CD4-positive, alpha-beta memory T cell (primary cell): ENCODE measurements at regions not wholly inside any gene's neighbourhood (a gene's known extent, or its start where the extent isn't known, plus 50 kb on each side); places are given as distances from the start of the nearest gene placed in this dataset.
"Not testable (repeated sequence)": the region's sequence is repeated elsewhere in the genome, so short reads cannot be mapped to it uniquely, and the experiment has no call there.

ENCODE experiments used
- CTCF ChIA-PET: fragments of 350-600 bp; sonication (Branson Sonifier 250); formaldehyde crosslinking; loops from one replicate; lab custom pipeline; 2021; ENCODE audit warnings: inconsistent platforms; ENCODE audit not compliant: partially characterized antibody; lab: Charles Lee
- POLR2A ChIA-PET: fragments of 350-600 bp; sonication (Branson Sonifier 250); formaldehyde crosslinking; loops from one replicate; lab custom pipeline; 2021; ENCODE audit not compliant: partially characterized antibody; lab: Charles Lee
- DNase-seq, 5 donors: peaks; one replicate each; pipeline versions ENCODE4 v3.0.0 to v3.0.0-alpha.2; 2020 to 2022; ENCODE audit warnings: mixed read lengths in 1 of 5
- H3K27ac ChIP-seq: one replicate; pipeline ENCODE4 v1.7.0; 2013; ENCODE audit warnings: low read depth, low read length
- H3K27me3 ChIP-seq: 2 replicates; pipeline ENCODE4 v1.7.0; 2013; ENCODE audit warnings: mild to moderate bottlenecking, low read length, moderate library complexity; ENCODE audit not compliant: insufficient read depth
- H3K36me3 ChIP-seq: 2 replicates; pipeline ENCODE4 v1.7.0; 2013; ENCODE audit warnings: mild to moderate bottlenecking, low read length, moderate library complexity; ENCODE audit not compliant: insufficient read depth
- H3K4me1 ChIP-seq: 2 replicates; pipeline ENCODE4 v1.7.0; 2013; ENCODE audit warnings: mild to moderate bottlenecking, low read length, moderate library complexity; ENCODE audit not compliant: insufficient read depth
- H3K4me3 ChIP-seq, 2 donors: one replicate each; pipeline ENCODE4 v1.7.0; 2013; ENCODE audit warnings: low read length in 2 of 2, mild to moderate bottlenecking in 1 of 2
- H3K9me3 ChIP-seq, 2 donors: one replicate each; pipeline ENCODE4 v1.7.0; 2013; ENCODE audit warnings: low read length in 2 of 2, control low read depth in 1 of 2; ENCODE audit not compliant: control insufficient read depth in 1 of 2
- H3K27ac Mint-ChIP-seq, 7 donors: one replicate each; pipeline ENCODE4 v1.8.0; 2020 to 2021; ENCODE audit warnings: mixed read lengths in 7 of 7, mild to moderate bottlenecking in 6 of 7, inconsistent platforms in 3 of 7, moderate library complexity in 3 of 7
- H3K27me3 Mint-ChIP-seq, 2 donors: one replicate each; pipeline ENCODE4 v1.8.0; 2020 to 2021; ENCODE audit warnings: mixed read lengths in 2 of 2
- H3K36me3 Mint-ChIP-seq, 2 donors: one replicate each; pipeline ENCODE4 v1.8.0; 2020 to 2021; ENCODE audit warnings: mixed read lengths in 2 of 2, inconsistent platforms in 1 of 2, mild to moderate bottlenecking in 1 of 2
- H3K4me1 Mint-ChIP-seq, 4 donors: one replicate each; pipeline ENCODE4 v1.8.0; 2020 to 2021; ENCODE audit warnings: mixed read lengths in 4 of 4, mild to moderate bottlenecking in 1 of 4
- H3K4me3 Mint-ChIP-seq, 8 donors: one replicate each; pipeline ENCODE4 v1.8.0; 2020 to 2021; ENCODE audit warnings: mixed read lengths in 8 of 8, mild to moderate bottlenecking in 7 of 8, moderate library complexity in 6 of 8, inconsistent platforms in 3 of 8
- H3K9me3 Mint-ChIP-seq, 8 donors: one replicate each; pipeline ENCODE4 v1.8.0; 2020 to 2021; ENCODE audit warnings: mixed read lengths in 8 of 8, mild to moderate bottlenecking in 5 of 8, inconsistent platforms in 3 of 8, moderate library complexity in 1 of 8
- intact Hi-C: fragments of 100-400 bp; cut with micrococcal nuclease; formaldehyde crosslinking; loops from one replicate; pipeline ENCODE4 v1.15.1; 2023

DNA sequence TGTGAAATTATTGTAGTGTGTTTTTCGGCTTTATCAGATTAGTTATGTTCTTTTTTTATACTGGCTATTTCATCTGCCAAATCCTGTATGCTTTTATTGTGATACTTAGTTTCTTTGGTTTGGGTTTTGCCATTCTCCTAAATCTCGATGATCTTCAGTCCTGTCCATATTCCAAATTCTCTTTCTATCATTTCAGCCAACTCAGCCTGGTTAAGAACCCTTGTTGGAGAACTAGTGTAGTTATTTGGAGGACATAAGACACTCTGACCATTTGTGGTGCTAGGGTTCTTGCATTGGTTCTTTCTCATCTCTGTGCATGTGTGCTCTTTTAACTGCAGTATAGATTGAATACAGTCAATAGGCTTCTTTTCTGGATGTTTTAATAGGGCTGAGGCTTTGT, 187.0 kb upstream of the CCNH start:
- H3K27me3 Mint-ChIP-seq, result no peaks in the 10 kb centered on the region
- no peaks in the 10 kb centered on the region for H3K36me3 Mint-ChIP-seq
- intact Hi-C loops, result no loop called here
- no peak overlapping the region for H3K4me3 Mint-ChIP-seq
- DNase-seq, result no peak
- H3K27ac Mint-ChIP-seq, result no peak overlapping the region
- Histone ChIP-seq H3K36me3 (no peaks in the 10 kb centered on the region), H3K4me1 (no peaks in the 10 kb centered on the region), H3K9me3 (no peaks in the 10 kb centered on the region), H3K27me3 (no peaks in the 10 kb centered on the region), H3K27ac (no peak overlapping the region), H3K4me3 (no peak overlapping the region)
- no peaks in the 10 kb centered on the region for H3K4me1 Mint-ChIP-seq
- POLR2A ChIA-PET, result no interaction called here
- CTCF ChIA-PET, result no interaction called here
- H3K9me3 Mint-ChIP-seq, result peaks cover 0 to 8% (median 3%) of the 10 kb centered on the region in 8 donors

DNA sequence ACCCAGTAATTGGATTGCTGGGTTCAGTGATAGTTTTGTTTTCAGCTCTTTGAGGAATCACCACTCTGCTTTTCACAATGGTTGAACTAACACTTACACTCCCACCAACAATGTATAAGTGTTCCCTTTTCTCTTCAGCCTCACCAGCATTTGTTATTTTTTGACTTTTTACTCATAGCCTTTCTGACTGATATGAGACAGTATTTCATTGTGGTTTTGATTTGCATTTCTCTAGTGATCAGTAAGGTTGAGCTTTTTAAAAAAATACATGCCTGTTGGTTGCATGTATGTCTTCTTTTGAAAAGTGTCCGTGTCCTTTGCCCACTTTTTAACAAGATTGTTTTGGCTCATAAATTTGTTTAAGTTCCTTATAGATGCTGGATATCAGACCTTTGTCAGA, 185.7 kb upstream of the CCNH start:
- DNase-seq, result no peak
- intact Hi-C loops, result no loop called here
- CTCF ChIA-PET, result no interaction called here
- Mint-ChIP-seq H3K27ac (no peak overlapping the region), H3K27me3 (no peaks in the 10 kb centered on the region), H3K4me1 (no peaks in the 10 kb centered on the region), H3K4me3 (no peak overlapping the region), H3K9me3 (peaks cover 0 to 6% (median 3%) of the 10 kb centered on the region in 8 donors), H3K36me3 (no peaks in the 10 kb centered on the region)
- no peaks in the 10 kb centered on the region for H3K36me3 ChIP-seq
- no peak overlapping the region for H3K27ac ChIP-seq
- no peak overlapping the region for H3K4me3 ChIP-seq
- no peaks in the 10 kb centered on the region for H3K4me1 ChIP-seq
- POLR2A ChIA-PET, result no interaction called here
- H3K27me3 ChIP-seq, result no peaks in the 10 kb centered on the region
- no peaks in the 10 kb centered on the region for H3K9me3 ChIP-seq

GRCh38 chr5:87594566-87594965, 181.8 kb upstream of the CCNH start:
- no peaks in the 10 kb centered on the region for H3K4me1 Mint-ChIP-seq
- peaks cover 0 to 7% (median 2%) of the 10 kb centered on the region in 8 donors for H3K9me3 Mint-ChIP-seq
- H3K27me3 Mint-ChIP-seq, result no peaks in the 10 kb centered on the region
- ChIA-PET CTCF (no interaction called here), POLR2A (no interaction called here)
- Histone ChIP-seq H3K36me3 (no peaks in the 10 kb centered on the region), H3K27me3 (no peaks in the 10 kb centered on the region), H3K4me3 (no peak overlapping the region), H3K9me3 (no peaks in the 10 kb centered on the region), H3K4me1 (no peaks in the 10 kb centered on the region), H3K27ac (no peak overlapping the region)
- H3K27ac Mint-ChIP-seq, result no peak overlapping the region
- no peaks in the 10 kb centered on the region for H3K36me3 Mint-ChIP-seq
- no peak for DNase-seq
- no peak overlapping the region for H3K4me3 Mint-ChIP-seq
- intact Hi-C loops, result no loop called here

DNA sequence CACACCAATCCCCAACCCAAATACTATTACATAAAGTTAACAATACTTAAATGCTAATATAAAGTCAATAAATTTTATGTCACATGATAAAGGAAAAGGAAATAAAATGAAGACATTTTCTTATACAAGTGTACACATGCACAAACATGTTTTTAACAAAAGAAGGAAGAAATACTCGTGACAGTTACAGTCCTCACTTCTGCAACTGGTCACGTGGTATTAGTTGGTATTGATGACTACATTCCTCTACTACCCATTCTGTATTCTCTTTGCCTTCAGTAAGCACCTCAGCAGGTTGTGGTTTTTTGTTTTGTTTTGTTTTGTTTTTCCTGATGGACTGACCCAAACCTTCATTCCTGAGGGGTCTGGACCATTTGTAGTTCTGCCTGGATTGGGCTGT, 176.9 kb upstream of the CCNH start:
- H3K27me3 Mint-ChIP-seq, result no peaks in the 10 kb centered on the region
- Histone ChIP-seq H3K36me3 (no peaks in the 10 kb centered on the region), H3K4me3 (no peak overlapping the region), H3K27me3 (no peaks in the 10 kb centered on the region), H3K27ac (no peak overlapping the region), H3K4me1 (no peaks in the 10 kb centered on the region), H3K9me3 (no peaks in the 10 kb centered on the region)
- no peak overlapping the region for H3K27ac Mint-ChIP-seq
- no peak overlapping the region for H3K4me3 Mint-ChIP-seq
- POLR2A ChIA-PET, result no interaction called here
- CTCF ChIA-PET, result no interaction called here
- H3K36me3 Mint-ChIP-seq, result no peaks in the 10 kb centered on the region
- DNase-seq, result no peak
- intact Hi-C loops, result no loop called here
- H3K4me1 Mint-ChIP-seq, result no peaks in the 10 kb centered on the region
- peaks cover 0 to 5% (median 0%) of the 10 kb centered on the region in 8 donors for H3K9me3 Mint-ChIP-seq

DNA sequence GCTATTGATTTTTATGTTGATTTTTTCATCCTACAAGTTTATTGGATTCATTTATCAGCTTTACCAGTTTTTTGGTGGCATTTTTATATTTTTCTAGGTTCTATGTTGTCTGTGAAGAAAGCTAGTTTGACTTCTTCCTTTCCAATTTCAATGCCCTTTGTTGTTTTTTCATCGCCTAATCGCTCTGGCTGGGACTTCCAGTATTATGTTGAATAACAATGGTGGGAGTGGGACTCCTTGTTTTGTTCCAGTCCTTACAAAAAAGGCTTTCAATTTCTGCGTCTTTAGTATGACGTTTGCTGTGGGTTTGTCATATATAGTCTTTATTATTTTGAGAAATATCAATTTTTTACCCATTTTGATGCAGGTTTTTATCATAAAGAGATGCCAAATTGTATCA, 175.6 kb upstream of the CCNH start:
- CTCF ChIA-PET, result no interaction called here
- Histone ChIP-seq H3K27ac (no peak overlapping the region), H3K9me3 (no peaks in the 10 kb centered on the region), H3K36me3 (no peaks in the 10 kb centered on the region), H3K4me1 (no peaks in the 10 kb centered on the region), H3K4me3 (no peak overlapping the region), H3K27me3 (no peaks in the 10 kb centered on the region)
- H3K27me3 Mint-ChIP-seq, result no peaks in the 10 kb centered on the region
- no peak overlapping the region for H3K4me3 Mint-ChIP-seq
- H3K9me3 Mint-ChIP-seq, result peaks cover 0 to 5% (median 1%) of the 10 kb centered on the region in 8 donors
- no peak for DNase-seq
- intact Hi-C loops, result no loop called here
- H3K36me3 Mint-ChIP-seq, result no peaks in the 10 kb centered on the region
- H3K4me1 Mint-ChIP-seq, result no peaks in the 10 kb centered on the region
- POLR2A ChIA-PET, result no interaction called here
- H3K27ac Mint-ChIP-seq, result no peak overlapping the region

GRCh38 chr5:87583704-87584103, 171.0 kb upstream of the CCNH start:
- H3K4me1 Mint-ChIP-seq, H3K27ac Mint-ChIP-seq, H3K27me3 Mint-ChIP-seq, intact Hi-C loops, H3K4me1 ChIP-seq, CTCF ChIA-PET, H3K36me3 ChIP-seq, DNase-seq, H3K36me3 Mint-ChIP-seq, H3K27me3 ChIP-seq, H3K27ac ChIP-seq, POLR2A ChIA-PET, H3K9me3 ChIP-seq, H3K4me3 ChIP-seq, H3K9me3 Mint-ChIP-seq: not testable (repeated sequence)
- peak overlapping the region in 1 of 8 donors; percentile 6 for H3K4me3 Mint-ChIP-seq

DNA sequence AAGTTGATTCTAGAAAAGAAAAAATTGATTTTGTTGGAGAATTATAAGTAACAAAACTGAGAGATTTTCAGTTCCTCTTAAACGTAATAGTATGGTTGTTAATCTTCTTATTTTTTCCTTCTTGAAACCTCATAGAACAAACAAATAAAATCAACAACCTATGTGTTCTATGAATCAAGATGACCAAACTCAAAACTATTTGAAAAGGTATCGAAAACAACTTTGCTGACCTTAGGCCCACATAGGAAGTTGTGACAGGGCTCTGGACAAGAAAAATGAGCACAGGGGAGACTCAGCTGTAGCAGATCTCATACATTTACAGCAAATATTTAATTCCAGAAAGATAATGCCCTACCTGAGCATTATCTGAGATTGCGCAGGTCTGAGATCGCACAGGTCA, 169.4 kb upstream of the CCNH start:
- peaks cover 1 to 2% of the 10 kb centered on the region in 2 donors for H3K27me3 Mint-ChIP-seq

DNA sequence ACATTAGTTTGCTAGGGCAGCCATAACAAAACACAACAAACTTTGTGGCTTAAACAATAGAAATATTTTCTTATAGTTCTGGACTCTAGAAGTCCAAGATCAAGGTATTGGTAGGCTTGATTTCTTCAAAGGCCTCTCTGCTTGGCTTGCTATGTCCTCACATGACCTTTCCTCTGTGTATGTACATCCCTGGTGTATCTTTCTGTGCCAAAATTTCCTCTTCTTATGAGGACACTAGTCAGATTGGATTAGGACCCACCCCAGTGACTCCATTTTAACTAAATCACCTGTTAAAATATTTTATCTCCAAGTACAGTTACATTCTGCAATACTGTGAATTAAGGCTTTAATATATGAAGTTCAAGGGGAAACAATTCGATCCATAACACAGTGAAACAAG, 168.9 kb upstream of the CCNH start:
- Mint-ChIP-seq H3K4me1 (no peaks in the 10 kb centered on the region), H3K9me3 (peaks cover 0 to 4% (median 0%) of the 10 kb centered on the region in 8 donors)

More for the DNA sequence above, 169.4 kb upstream of the CCNH start:
- H3K27ac Mint-ChIP-seq, result no peak overlapping the region
- Histone ChIP-seq H3K27me3 (no peaks in the 10 kb centered on the region), H3K36me3 (no peaks in the 10 kb centered on the region), H3K4me3 (no peak overlapping the region), H3K27ac (no peak overlapping the region), H3K4me1 (no peaks in the 10 kb centered on the region), H3K9me3 (no peaks in the 10 kb centered on the region)
- H3K36me3 Mint-ChIP-seq, result no peaks in the 10 kb centered on the region
- intact Hi-C loops, result no loop called here
- DNase-seq, result no peak
- peaks cover 0 to 4% (median 0%) of the 10 kb centered on the region in 8 donors for H3K9me3 Mint-ChIP-seq
- H3K4me3 Mint-ChIP-seq, result no peak overlapping the region
- H3K4me1 Mint-ChIP-seq, result no peaks in the 10 kb centered on the region
- CTCF ChIA-PET, result no interaction called here
- POLR2A ChIA-PET, result no interaction called here

More for the DNA sequence above, 168.9 kb upstream of the CCNH start:
- ChIA-PET POLR2A (no interaction called here), CTCF (no interaction called here)
- Mint-ChIP-seq H3K36me3 (no peaks in the 10 kb centered on the region), H3K27ac (no peak overlapping the region), H3K4me3 (no peak overlapping the region), H3K27me3 (peaks cover 1 to 2% of the 10 kb centered on the region in 2 donors)
- no peaks in the 10 kb centered on the region for H3K36me3 ChIP-seq
- intact Hi-C loops, result no loop called here
- no peaks in the 10 kb centered on the region for H3K4me1 ChIP-seq
- peak in 1 of 5 donors; percentile 5 for DNase-seq
- no peaks in the 10 kb centered on the region for H3K9me3 ChIP-seq
- H3K4me3 ChIP-seq, result no peak overlapping the region
- H3K27me3 ChIP-seq, result no peaks in the 10 kb centered on the region
- H3K27ac ChIP-seq, result no peak overlapping the region
